ENCODE measurements at regions not wholly inside any gene's neighbourhood (a gene's known extent, or its start where the extent isn't known, plus 50 kb on each side); places are given as distances from the start of the nearest gene placed in this dataset.

DNA sequence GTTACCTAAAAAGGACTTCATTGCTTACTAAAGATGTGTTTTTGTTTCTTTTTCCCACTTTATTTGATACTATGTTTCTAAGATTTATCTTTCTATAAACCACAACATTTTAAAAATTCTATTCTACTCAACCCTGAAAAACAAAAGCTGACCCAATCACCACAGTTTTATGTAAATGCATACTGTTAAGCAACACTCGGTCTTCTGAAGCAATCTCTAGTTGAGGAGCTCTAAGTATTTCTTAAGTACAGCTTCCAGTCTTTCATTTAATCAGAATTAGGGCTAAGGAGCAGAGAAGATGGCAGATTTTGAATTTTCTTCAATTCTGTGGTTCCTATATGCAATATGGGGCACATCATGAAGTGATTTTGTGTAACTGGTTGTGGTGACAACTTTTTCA lies 72.2 kb upstream of the SLC4A10 start:
- TF ChIP-seq FOXP2 (optimal IDR thresholded peaks at IDR 0.05; ENCODE audit: borderline replicate concordance, extremely low read depth, extremely low read length, insufficient read depth) (no peak), POLR2AphosphoS5 (IDR thresholded peaks at IDR 0.05; ENCODE audit: low read depth, low read length) (no peak), SIN3A (IDR thresholded peaks at IDR 0.05; ENCODE audit: borderline replicate concordance, insufficient read depth, low read length) (no peak), TAF1 (IDR thresholded peaks at IDR 0.05; ENCODE audit: borderline replicate concordance, insufficient read depth, low read length) (no peak)
- TF ChIP-seq, protein P1, sequence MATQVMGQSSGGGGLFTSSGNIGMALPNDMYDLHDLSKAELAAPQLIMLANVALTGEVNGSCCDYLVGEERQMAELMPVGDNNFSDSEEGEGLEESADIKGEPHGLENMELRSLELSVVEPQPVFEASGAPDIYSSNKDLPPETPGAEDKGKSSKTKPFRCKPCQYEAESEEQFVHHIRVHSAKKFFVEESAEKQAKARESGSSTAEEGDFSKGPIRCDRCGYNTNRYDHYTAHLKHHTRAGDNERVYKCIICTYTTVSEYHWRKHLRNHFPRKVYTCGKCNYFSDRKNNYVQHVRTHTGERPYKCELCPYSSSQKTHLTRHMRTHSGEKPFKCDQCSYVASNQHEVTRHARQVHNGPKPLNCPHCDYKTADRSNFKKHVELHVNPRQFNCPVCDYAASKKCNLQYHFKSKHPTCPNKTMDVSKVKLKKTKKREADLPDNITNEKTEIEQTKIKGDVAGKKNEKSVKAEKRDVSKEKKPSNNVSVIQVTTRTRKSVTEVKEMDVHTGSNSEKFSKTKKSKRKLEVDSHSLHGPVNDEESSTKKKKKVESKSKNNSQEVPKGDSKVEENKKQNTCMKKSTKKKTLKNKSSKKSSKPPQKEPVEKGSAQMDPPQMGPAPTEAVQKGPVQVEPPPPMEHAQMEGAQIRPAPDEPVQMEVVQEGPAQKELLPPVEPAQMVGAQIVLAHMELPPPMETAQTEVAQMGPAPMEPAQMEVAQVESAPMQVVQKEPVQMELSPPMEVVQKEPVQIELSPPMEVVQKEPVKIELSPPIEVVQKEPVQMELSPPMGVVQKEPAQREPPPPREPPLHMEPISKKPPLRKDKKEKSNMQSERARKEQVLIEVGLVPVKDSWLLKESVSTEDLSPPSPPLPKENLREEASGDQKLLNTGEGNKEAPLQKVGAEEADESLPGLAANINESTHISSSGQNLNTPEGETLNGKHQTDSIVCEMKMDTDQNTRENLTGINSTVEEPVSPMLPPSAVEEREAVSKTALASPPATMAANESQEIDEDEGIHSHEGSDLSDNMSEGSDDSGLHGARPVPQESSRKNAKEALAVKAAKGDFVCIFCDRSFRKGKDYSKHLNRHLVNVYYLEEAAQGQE (IDR thresholded peaks at IDR 0.05; ENCODE audit: insufficient read depth in 1 of 2, low read depth in 2 of 2, low read length in 2 of 2): no peak

DNA sequence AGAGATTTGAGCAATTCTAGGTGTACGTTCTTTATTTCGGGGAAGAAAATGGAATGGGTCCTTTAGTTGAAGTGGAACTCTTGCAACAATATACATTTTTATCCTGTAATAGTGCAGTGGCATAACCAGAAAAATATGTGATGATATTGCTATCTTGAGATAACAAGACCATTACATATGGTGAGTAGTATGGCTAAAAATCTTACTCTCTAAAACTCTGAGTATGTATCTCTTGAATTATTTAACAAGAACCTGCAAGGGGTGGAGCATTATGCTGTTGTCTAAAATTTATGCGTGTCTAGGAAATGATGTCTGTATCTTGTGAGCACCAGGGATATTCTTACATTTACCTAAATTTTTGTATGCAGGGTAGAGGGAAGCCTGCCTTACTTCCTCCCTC lies 68.4 kb upstream of the SLC4A10 start:
- no peak for TF ChIP-seq SIN3A (IDR thresholded peaks at IDR 0.05; ENCODE audit: borderline replicate concordance, insufficient read depth, low read length)
- no peak for TF ChIP-seq POLR2AphosphoS5 (IDR thresholded peaks at IDR 0.05; ENCODE audit: low read depth, low read length)
- TF ChIP-seq TAF1 (IDR thresholded peaks at IDR 0.05; ENCODE audit: borderline replicate concordance, insufficient read depth, low read length): no peak
- TF ChIP-seq FOXP2 (optimal IDR thresholded peaks at IDR 0.05; ENCODE audit: borderline replicate concordance, extremely low read depth, extremely low read length, insufficient read depth): no peak
- TF ChIP-seq, protein P1 (IDR thresholded peaks at IDR 0.05; ENCODE audit: insufficient read depth in 1 of 2, low read depth in 2 of 2, low read length in 2 of 2): no peak

DNA sequence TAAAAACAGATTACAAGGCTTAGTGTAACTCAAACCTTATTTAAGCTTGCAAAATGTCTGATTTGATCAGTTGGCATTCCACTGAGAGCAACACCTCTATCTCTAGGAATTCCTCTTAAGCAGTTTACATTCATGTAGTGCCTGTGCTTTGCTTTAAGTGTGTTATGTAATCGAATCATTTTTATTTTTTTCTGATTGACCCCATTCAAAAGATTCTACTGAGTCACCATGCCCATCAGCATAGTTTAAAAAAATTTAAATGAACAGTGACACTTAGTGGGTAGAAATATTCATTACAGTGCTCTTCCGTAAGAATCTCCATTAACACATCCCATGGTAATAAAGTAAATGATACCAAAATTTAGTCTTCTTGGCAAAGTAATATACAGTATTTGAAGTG lies 67.8 kb upstream of the SLC4A10 start:
- TF ChIP-seq, protein P1 (IDR thresholded peaks at IDR 0.05; ENCODE audit: insufficient read depth in 1 of 2, low read depth in 2 of 2, low read length in 2 of 2): no peak
- TF ChIP-seq SIN3A (IDR thresholded peaks at IDR 0.05; ENCODE audit: borderline replicate concordance, insufficient read depth, low read length) (no peak), TAF1 (IDR thresholded peaks at IDR 0.05; ENCODE audit: borderline replicate concordance, insufficient read depth, low read length) (no peak), FOXP2 (optimal IDR thresholded peaks at IDR 0.05; ENCODE audit: borderline replicate concordance, extremely low read depth, extremely low read length, insufficient read depth) (no peak), POLR2AphosphoS5 (IDR thresholded peaks at IDR 0.05; ENCODE audit: low read depth, low read length) (no peak)

DNA sequence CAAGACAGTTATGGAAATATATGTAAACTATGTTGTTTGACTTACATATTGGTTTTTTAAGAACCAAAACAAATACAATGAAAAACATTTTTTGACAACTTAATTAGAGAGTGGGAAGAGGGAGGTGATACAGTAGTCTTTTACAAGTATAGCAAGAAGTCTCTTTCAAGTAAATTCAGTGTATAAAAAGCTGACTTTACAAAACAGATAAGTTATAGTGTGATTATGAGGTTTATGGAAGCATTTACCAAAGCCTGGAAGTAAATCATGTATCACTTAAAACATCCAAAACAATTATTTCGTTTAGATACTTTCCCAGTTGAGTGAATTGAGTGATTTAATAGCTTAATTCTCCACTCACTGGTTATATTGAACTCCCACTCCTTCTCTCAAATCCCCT lies 66.7 kb upstream of the SLC4A10 start:
- TF ChIP-seq TAF1 (IDR thresholded peaks at IDR 0.05; ENCODE audit: borderline replicate concordance, insufficient read depth, low read length) (no peak), FOXP2 (optimal IDR thresholded peaks at IDR 0.05; ENCODE audit: borderline replicate concordance, extremely low read depth, extremely low read length, insufficient read depth) (no peak), POLR2AphosphoS5 (IDR thresholded peaks at IDR 0.05; ENCODE audit: low read depth, low read length) (no peak), SIN3A (IDR thresholded peaks at IDR 0.05; ENCODE audit: borderline replicate concordance, insufficient read depth, low read length) (no peak)
- TF ChIP-seq, protein P1 (IDR thresholded peaks at IDR 0.05; ENCODE audit: insufficient read depth in 1 of 2, low read depth in 2 of 2, low read length in 2 of 2): no peak

DNA sequence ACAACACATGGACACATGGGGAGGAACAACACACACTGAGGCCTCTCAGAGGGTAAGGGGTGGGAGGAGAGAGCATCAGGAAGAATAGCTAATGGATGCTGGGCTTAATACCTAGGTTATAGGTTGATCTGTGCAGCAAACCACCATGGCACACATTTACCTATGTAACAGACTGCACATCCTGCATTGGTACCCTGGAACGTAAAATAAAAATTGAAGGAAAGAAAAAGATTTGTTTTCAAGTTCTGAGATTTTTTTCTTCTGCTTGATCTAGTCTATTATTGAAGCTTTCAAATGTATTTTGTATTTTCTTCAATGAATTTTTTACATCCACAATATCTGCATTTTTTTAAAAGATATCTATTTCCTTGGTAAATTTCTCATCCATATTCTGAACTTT lies 59.3 kb upstream of the SLC4A10 start:
- no peak for TF ChIP-seq SIN3A (IDR thresholded peaks at IDR 0.05; ENCODE audit: borderline replicate concordance, insufficient read depth, low read length)
- no peak for TF ChIP-seq TAF1 (IDR thresholded peaks at IDR 0.05; ENCODE audit: borderline replicate concordance, insufficient read depth, low read length)
